GM19240 (cell line): ENCODE measurements at regions not wholly inside any gene's neighbourhood (a gene's known extent, or its start where the extent isn't known, plus 50 kb on each side); places are given as distances from the start of the nearest gene placed in this dataset.
"Not testable (repeated sequence)": the region's sequence is repeated elsewhere in the genome, so short reads cannot be mapped to it uniquely, and the experiment has no call there.

ENCODE experiments used
- DNase-seq: peaks from one replicate; pipeline ENCODE4 v3.0.0; 2011; ENCODE audit warnings: low spot score; ENCODE audit not compliant: insufficient read length

- DNase-seq, result not testable (repeated sequence)
Measured at GRCh38 chr15:84094720-84095119, 140.9 kb upstream of the GOLGA6L4 start.

- DNase-seq, result not testable (repeated sequence)
Measured at GRCh38 chr15:84097053-84097452, 138.5 kb upstream of the GOLGA6L4 start.

- DNase-seq, result no peak
Measured at GRCh38 chr15:84098604-84099003, 137.0 kb upstream of the GOLGA6L4 start.

- no peak for DNase-seq
Measured at GRCh38 chr15:84099181-84099580, 136.4 kb upstream of the GOLGA6L4 start.

GRCh38 chr15:84103345-84103744, 132.2 kb upstream of the GOLGA6L4 start:
- DNase-seq, result no peak

- no peak for DNase-seq
Measured at GRCh38 chr15:84104853-84105252, 130.7 kb upstream of the GOLGA6L4 start.

GRCh38 chr15:84108728-84109127, 126.8 kb upstream of the GOLGA6L4 start:
- DNase-seq, result no peak

GRCh38 chr15:84111575-84111974, 124.0 kb upstream of the GOLGA6L4 start:
- no peak for DNase-seq

GRCh38 chr15:84112025-84112424, 123.5 kb upstream of the GOLGA6L4 start:
- no peak for DNase-seq

GRCh38 chr15:84113919-84114318, 121.7 kb upstream of the GOLGA6L4 start:
- DNase-seq, result no peak

- not testable (repeated sequence) for DNase-seq
Measured at GRCh38 chr15:84114680-84115079, 120.9 kb upstream of the GOLGA6L4 start.

GRCh38 chr15:84119351-84119750, 116.2 kb upstream of the GOLGA6L4 start:
- DNase-seq, result not testable (repeated sequence)

GRCh38 chr15:84120903-84121302, 114.7 kb upstream of the GOLGA6L4 start:
- not testable (repeated sequence) for DNase-seq

GRCh38 chr15:84128706-84129105, 106.9 kb upstream of the GOLGA6L4 start:
- DNase-seq, result not testable (repeated sequence)

- DNase-seq, result not testable (repeated sequence)
Measured at GRCh38 chr15:84130098-84130831, 105.3 kb upstream of the GOLGA6L4 start.

GRCh38 chr15:84135931-84136456, 99.6 kb upstream of the GOLGA6L4 start:
- DNase-seq, result not testable (repeated sequence)

- DNase-seq, result peak; percentile 53
Measured at GRCh38 chr15:84142888-84143337, 92.7 kb upstream of the GOLGA6L4 start.

GRCh38 chr15:84143753-84144314, 91.7 kb upstream of the GOLGA6L4 start:
- no peak for DNase-seq

- not testable (repeated sequence) for DNase-seq
Measured at GRCh38 chr15:84144946-84145345, 90.6 kb upstream of the GOLGA6L4 start.

GRCh38 chr15:84146299-84146698, 89.3 kb upstream of the GOLGA6L4 start:
- DNase-seq, result not testable (repeated sequence)

- DNase-seq, result not testable (repeated sequence)
Measured at GRCh38 chr15:84147307-84147706, 88.3 kb upstream of the GOLGA6L4 start.

- DNase-seq, result no peak
Measured at GRCh38 chr15:84151205-84151931, 84.2 kb upstream of the GOLGA6L4 start.
